ENCODE measurements at regions not wholly inside any gene's neighbourhood (a gene's known extent, or its start where the extent isn't known, plus 50 kb on each side); places are given as distances from the start of the nearest gene placed in this dataset.

DNA sequence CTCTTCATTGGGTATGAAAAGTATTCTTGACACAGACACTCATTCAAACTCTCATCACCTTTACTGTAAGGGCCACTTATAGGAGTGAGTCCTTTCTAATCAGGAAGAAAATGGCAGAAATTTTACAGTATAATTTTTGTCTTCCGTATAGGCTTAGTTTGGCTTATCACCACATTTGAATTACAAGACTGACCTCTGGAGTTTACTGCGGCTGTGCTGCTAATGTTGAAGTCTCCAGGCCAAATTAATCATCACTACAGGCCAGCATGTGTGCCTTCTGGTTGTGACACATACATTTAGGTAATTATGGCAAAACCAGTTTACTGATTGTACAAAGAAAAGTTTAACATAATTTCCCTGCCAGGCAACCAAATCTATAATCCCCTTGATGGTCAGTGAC lies 753.6 kb upstream of the GCFC2 start:
- H3K27me3 Mint-ChIP-seq (ENCODE audit: low read depth): no peaks in the 10 kb centered on the region
- no peaks in the 10 kb centered on the region for H3K9me3 Mint-ChIP-seq
- no peak overlapping the region for H3K27ac Mint-ChIP-seq
- H3K4me1 Mint-ChIP-seq: peaks cover 25% of the 10 kb centered on the region
- TF ChIP-seq NR2C2 (CRISPR knock-in tag; IDR thresholded peaks at IDR 0.05): no peak
- TF ChIP-seq, protein P1, sequence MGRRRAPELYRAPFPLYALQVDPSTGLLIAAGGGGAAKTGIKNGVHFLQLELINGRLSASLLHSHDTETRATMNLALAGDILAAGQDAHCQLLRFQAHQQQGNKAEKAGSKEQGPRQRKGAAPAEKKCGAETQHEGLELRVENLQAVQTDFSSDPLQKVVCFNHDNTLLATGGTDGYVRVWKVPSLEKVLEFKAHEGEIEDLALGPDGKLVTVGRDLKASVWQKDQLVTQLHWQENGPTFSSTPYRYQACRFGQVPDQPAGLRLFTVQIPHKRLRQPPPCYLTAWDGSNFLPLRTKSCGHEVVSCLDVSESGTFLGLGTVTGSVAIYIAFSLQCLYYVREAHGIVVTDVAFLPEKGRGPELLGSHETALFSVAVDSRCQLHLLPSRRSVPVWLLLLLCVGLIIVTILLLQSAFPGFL (CRISPR knock-in tag; IDR thresholded peaks at IDR 0.05; ENCODE audit: borderline replicate concordance): no peak
- no peak for TF ChIP-seq ELF4 (CRISPR knock-in tag; IDR thresholded peaks at IDR 0.05; ENCODE audit: low read depth)
- TF ChIP-seq ETV6 (CRISPR knock-in tag; IDR thresholded peaks at IDR 0.05): no peak
- TF ChIP-seq ZNF232 (CRISPR knock-in tag; IDR thresholded peaks at IDR 0.05): no peak
- TF ChIP-seq, protein P2, sequence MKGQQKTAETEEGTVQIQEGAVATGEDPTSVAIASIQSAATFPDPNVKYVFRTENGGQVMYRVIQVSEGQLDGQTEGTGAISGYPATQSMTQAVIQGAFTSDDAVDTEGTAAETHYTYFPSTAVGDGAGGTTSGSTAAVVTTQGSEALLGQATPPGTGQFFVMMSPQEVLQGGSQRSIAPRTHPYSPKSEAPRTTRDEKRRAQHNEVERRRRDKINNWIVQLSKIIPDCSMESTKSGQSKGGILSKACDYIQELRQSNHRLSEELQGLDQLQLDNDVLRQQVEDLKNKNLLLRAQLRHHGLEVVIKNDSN (CRISPR knock-in tag; IDR thresholded peaks at IDR 0.05): no peak
- no peak for TF ChIP-seq FOXP4 (CRISPR knock-in tag; IDR thresholded peaks at IDR 0.05)
- no peak for TF ChIP-seq NR3C1 (CRISPR knock-in tag; conservative IDR thresholded peaks at IDR 0.05; ENCODE audit: low read depth)
- no peak for TF ChIP-seq ESRRA (CRISPR knock-in tag; IDR thresholded peaks at IDR 0.05; ENCODE audit: borderline replicate concordance)
- TF ChIP-seq ZNF416 (CRISPR knock-in tag; IDR thresholded peaks at IDR 0.05): no peak
- TF ChIP-seq, protein P3, sequence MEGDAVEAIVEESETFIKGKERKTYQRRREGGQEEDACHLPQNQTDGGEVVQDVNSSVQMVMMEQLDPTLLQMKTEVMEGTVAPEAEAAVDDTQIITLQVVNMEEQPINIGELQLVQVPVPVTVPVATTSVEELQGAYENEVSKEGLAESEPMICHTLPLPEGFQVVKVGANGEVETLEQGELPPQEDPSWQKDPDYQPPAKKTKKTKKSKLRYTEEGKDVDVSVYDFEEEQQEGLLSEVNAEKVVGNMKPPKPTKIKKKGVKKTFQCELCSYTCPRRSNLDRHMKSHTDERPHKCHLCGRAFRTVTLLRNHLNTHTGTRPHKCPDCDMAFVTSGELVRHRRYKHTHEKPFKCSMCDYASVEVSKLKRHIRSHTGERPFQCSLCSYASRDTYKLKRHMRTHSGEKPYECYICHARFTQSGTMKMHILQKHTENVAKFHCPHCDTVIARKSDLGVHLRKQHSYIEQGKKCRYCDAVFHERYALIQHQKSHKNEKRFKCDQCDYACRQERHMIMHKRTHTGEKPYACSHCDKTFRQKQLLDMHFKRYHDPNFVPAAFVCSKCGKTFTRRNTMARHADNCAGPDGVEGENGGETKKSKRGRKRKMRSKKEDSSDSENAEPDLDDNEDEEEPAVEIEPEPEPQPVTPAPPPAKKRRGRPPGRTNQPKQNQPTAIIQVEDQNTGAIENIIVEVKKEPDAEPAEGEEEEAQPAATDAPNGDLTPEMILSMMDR (IDR thresholded peaks at IDR 0.05): no peak
- TF ChIP-seq E2F1 (CRISPR knock-in tag; IDR thresholded peaks at IDR 0.05): no peak
- no peak for TF ChIP-seq GTF2I (CRISPR knock-in tag; conservative IDR thresholded peaks at IDR 0.05)
- no peak for TF ChIP-seq USF2 (CRISPR knock-in tag; IDR thresholded peaks at IDR 0.05)
- ATAC-seq: no peak
- CTCF ChIA-PET: no interaction called here
- H3K4me3 Mint-ChIP-seq: no peak overlapping the region
- DNase-seq (ENCODE audit: low spot score): no peak
- POLR2A ChIA-PET: no interaction called here
- H3K36me3 Mint-ChIP-seq: no peaks in the 10 kb centered on the region

- Mint-ChIP-seq H3K27ac (no peak overlapping the region), H3K36me3 (no peaks in the 10 kb centered on the region), H3K9me3 (no peaks in the 10 kb centered on the region), H3K4me3 (no peak overlapping the region), H3K4me1 (peaks cover 18% of the 10 kb centered on the region), H3K27me3 (ENCODE audit: low read depth) (no peaks in the 10 kb centered on the region)
- ChIA-PET CTCF (interaction anchor here (0.5 kb wide), 1 partner anchor 71 kb away, joined by 3 read pairs; no protein-coding TSS in a partner anchor), POLR2A (no interaction called here)
- ATAC-seq: no peak
- no peak for DNase-seq (ENCODE audit: low spot score)
- TF ChIP-seq ZNF671 (CRISPR knock-in tag; IDR thresholded peaks at IDR 0.05) (no peak), ESRRA (CRISPR knock-in tag; IDR thresholded peaks at IDR 0.05; ENCODE audit: borderline replicate concordance) (no peak), IRF2 (CRISPR knock-in tag; IDR thresholded peaks at IDR 0.05; ENCODE audit: borderline replicate concordance, low read depth) (no peak), NFATC4 (CRISPR knock-in tag; IDR thresholded peaks at IDR 0.05) (no peak), STAT6 (CRISPR knock-in tag; conservative IDR thresholded peaks at IDR 0.05; ENCODE audit: low read depth) (no peak), NR2C2 (CRISPR knock-in tag; IDR thresholded peaks at IDR 0.05) (no peak), PRRX2 (CRISPR knock-in tag; IDR thresholded peaks at IDR 0.05) (no peak), ZNF396 (CRISPR knock-in tag; IDR thresholded peaks at IDR 0.05; ENCODE audit: borderline replicate concordance) (no peak), E2F1 (CRISPR knock-in tag; IDR thresholded peaks at IDR 0.05) (no peak), ZNF263 (CRISPR knock-in tag; IDR thresholded peaks at IDR 0.05; ENCODE audit: low read depth) (no peak), SOX15 (CRISPR knock-in tag; IDR thresholded peaks at IDR 0.05) (no peak)
- TF ChIP-seq, protein P4, sequence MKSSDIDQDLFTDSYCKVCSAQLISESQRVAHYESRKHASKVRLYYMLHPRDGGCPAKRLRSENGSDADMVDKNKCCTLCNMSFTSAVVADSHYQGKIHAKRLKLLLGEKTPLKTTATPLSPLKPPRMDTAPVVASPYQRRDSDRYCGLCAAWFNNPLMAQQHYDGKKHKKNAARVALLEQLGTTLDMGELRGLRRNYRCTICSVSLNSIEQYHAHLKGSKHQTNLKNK (CRISPR knock-in tag; IDR thresholded peaks at IDR 0.05): no peak
- TF ChIP-seq, protein P2 (CRISPR knock-in tag; IDR thresholded peaks at IDR 0.05): no peak
Observed at GRCh38 chr2:76461431-76461830, 750.7 kb upstream of the GCFC2 start.
